A673 (cell line): ENCODE measurements at regions not wholly inside any gene's neighbourhood (a gene's known extent, or its start where the extent isn't known, plus 50 kb on each side); places are given as distances from the start of the nearest gene placed in this dataset.

ENCODE experiments used
- EZH2 ChIP-seq: fragments of 200-600 bp; sonication (generic); IDR thresholded peaks from 2 replicates; pipeline ENCODE4 v1.6.1; 2017; ENCODE audit warnings: borderline replicate concordance, low read depth, mild to moderate bottlenecking, mixed read lengths, antibody characterized with exemption, low read length; ENCODE audit not compliant: poor library complexity, severe bottlenecking
- TF ChIP-seq, protein P1 (sequence below): fragments of 300-800, 200-600 bp; sonication (generic); conservative IDR thresholded peaks from 2 replicates; pipeline ENCODE4 v1.5.1; 2017; ENCODE audit warnings: low read depth, mild to moderate bottlenecking, antibody characterized with exemption, low read length, moderate library complexity, mixed read lengths

DNA sequence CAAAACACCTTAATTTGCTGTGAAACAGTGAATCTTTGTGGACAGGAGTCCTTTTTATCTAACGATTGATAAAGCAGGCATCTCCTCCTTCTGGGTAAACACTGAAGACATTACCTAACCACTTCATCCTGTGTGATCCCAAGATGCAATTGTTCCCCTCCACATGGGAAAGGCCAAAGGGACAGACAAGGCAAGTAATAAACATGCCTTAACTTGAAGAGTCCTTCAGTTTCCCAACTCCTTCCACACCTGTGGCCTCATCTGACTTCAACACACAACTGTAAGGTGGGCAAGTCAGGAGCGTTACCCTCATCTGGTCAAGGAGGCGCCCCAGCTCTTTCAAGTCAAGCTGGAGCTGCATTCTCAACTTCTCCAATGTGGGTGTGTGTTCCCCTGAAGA, 278.6 kb downstream of the ABCC12 start:
- TF ChIP-seq, protein P1, sequence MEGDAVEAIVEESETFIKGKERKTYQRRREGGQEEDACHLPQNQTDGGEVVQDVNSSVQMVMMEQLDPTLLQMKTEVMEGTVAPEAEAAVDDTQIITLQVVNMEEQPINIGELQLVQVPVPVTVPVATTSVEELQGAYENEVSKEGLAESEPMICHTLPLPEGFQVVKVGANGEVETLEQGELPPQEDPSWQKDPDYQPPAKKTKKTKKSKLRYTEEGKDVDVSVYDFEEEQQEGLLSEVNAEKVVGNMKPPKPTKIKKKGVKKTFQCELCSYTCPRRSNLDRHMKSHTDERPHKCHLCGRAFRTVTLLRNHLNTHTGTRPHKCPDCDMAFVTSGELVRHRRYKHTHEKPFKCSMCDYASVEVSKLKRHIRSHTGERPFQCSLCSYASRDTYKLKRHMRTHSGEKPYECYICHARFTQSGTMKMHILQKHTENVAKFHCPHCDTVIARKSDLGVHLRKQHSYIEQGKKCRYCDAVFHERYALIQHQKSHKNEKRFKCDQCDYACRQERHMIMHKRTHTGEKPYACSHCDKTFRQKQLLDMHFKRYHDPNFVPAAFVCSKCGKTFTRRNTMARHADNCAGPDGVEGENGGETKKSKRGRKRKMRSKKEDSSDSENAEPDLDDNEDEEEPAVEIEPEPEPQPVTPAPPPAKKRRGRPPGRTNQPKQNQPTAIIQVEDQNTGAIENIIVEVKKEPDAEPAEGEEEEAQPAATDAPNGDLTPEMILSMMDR, result no peak
- TF ChIP-seq EZH2, result no peak
